Motor neuron (in vitro differentiated cells): ENCODE measurements at regions not wholly inside any gene's neighbourhood (a gene's known extent, or its start where the extent isn't known, plus 50 kb on each side); places are given as distances from the start of the nearest gene placed in this dataset.

Experiments used
- ATAC-seq, 8 experiments: fragments of 200-7000 bp; cut with Tn5 transposase; replicated peaks in 6 of 8; 2 replicates each; pipeline ENCODE4 v1.8.0; 2021; ENCODE audit warnings: mild to moderate bottlenecking in 8 of 8, moderate library complexity in 8 of 8
- H3K27ac ChIP-seq, 2 donors: fragments of 250-450 bp; sonication (Bioruptor Pico); 2 replicates each; pipeline ENCODE4 v1.9.0; 2021; ENCODE audit warnings: antibody characterized with exemption in 2 of 2, mild to moderate bottlenecking in 2 of 2, moderate library complexity in 1 of 2
- H3K4me1 ChIP-seq, 2 donors: fragments of 250-450 bp; sonication (Bioruptor Pico); replicated peaks in 1 of 2; 2 replicates each; pipeline ENCODE4 v1.6.1; 2021; ENCODE audit warnings: antibody characterized with exemption in 2 of 2, mild to moderate bottlenecking in 2 of 2, moderate library complexity in 1 of 2
- H3K4me3 ChIP-seq, 5 donors: fragments of 250-450 bp; sonication (Bioruptor Pico); 2 replicates each; pipeline ENCODE4 v1.9.0; 2021; ENCODE audit warnings: antibody characterized with exemption in 5 of 5, mild to moderate bottlenecking in 5 of 5, moderate library complexity in 4 of 5
- WGBS, 10 experiments: fragments of 450-650 bp; shearing (Covaris generic); methylation state at CpG; one replicate each; pipeline ENCODE4 v1.0.0; 2022; 5-methylcytosine and 5-hydroxymethylcytosine counted together
- in situ Hi-C, 9 experiments: fragments of 400-800 bp; cut with MboI; loops; one replicate each; pipeline ENCODE4 v1.15.0; 2021; ENCODE audit warnings: low sequenced_read_pairs in 9 of 9, low pct_unique_long_range_greater_than_20kb in 2 of 9; ENCODE audit not compliant: unreplicated experiment in 9 of 9

- in situ Hi-C loops: no loop called here
- Histone ChIP-seq H3K4me1 (no peaks in the 10 kb centered on the region), H3K4me3 (no peak overlapping the region), H3K27ac (no peak overlapping the region)
- no peak for ATAC-seq
- 6 to 100% (median 79%) methylated on average over 1 to 2 of the region's 2 CpGs; no CpG with 5 or more reads in 6 of the 10 experiments for WGBS, 10 experiments
Observed at GRCh38 chr10:83698899-83699298, 440.4 kb upstream of the GHITM start.

- ATAC-seq: no peak
- in situ Hi-C loops: no loop called here
- Histone ChIP-seq H3K4me3 (no peak overlapping the region), H3K4me1 (no peaks in the 10 kb centered on the region), H3K27ac (no peak overlapping the region)
- WGBS, 10 experiments: 6 to 93% (median 78%) methylated on average over 3 of the region's 3 CpGs; no CpG with 5 or more reads in 6 of the 10 experiments
Observed at GRCh38 chr10:83701799-83702198, 437.5 kb upstream of the GHITM start.

- H3K4me1 ChIP-seq: no peaks in the 10 kb centered on the region
- H3K4me3 ChIP-seq: no peak overlapping the region
- WGBS, 10 experiments: 0 to 84% (median 55%) methylated on average over 1 to 3 of the region's 3 CpGs; no CpG with 5 or more reads in 2 of the 10 experiments
- no peak overlapping the region for H3K27ac ChIP-seq
- ATAC-seq: no peak
- in situ Hi-C loops: no loop called here
Observed at GRCh38 chr10:83702731-83703130, 436.6 kb upstream of the GHITM start.

GRCh38 chr10:83706120-83706519 is 433.2 kb upstream of the GHITM start:
- in situ Hi-C loops: no loop called here
- Histone ChIP-seq H3K27ac (no peak overlapping the region), H3K4me3 (no peak overlapping the region), H3K4me1 (no peaks in the 10 kb centered on the region)
- WGBS, 10 experiments: 0 to 75% (median 10%) methylated on average over 1 of the region's 1 CpG; no CpG with 5 or more reads in 4 of the 10 experiments
- no peak for ATAC-seq

GRCh38 chr10:83706952-83707582 is 432.2 kb upstream of the GHITM start:
- ATAC-seq: no peak
- Histone ChIP-seq H3K4me3 (no peak overlapping the region), H3K27ac (no peak overlapping the region), H3K4me1 (no peaks in the 10 kb centered on the region)
- WGBS, 10 experiments: 6 to 100% (median 70%) methylated on average over 1 to 2 of the region's 2 CpGs
- in situ Hi-C loops: no loop called here

GRCh38 chr10:83713423-83713822 is 425.9 kb upstream of the GHITM start:
- WGBS, 10 experiments: 17 to 100% (median 65%) methylated on average over 1 of the region's 1 CpG; no CpG with 5 or more reads in 1 of the 10 experiments

GRCh38 chr10:83723080-83723479 is 416.2 kb upstream of the GHITM start:
- in situ Hi-C loops: no loop called here
- Histone ChIP-seq H3K27ac (no peak overlapping the region), H3K4me1 (no peaks in the 10 kb centered on the region), H3K4me3 (no peak overlapping the region)
- ATAC-seq: no peak
- 0 to 100% (median 93%) methylated on average over 1 to 2 of the region's 2 CpGs for WGBS, 10 experiments

More at GRCh38 chr10:83713423-83713822, 425.9 kb upstream of the GHITM start:
- Histone ChIP-seq H3K27ac (no peak overlapping the region), H3K4me1 (no peaks in the 10 kb centered on the region), H3K4me3 (no peak overlapping the region)
- no peak for ATAC-seq
- in situ Hi-C loops: no loop called here

GRCh38 chr10:83724471-83725241 is 414.7 kb upstream of the GHITM start:
- WGBS, 10 experiments: 0 to 93% (median 77%) methylated on average over 1 to 5 of the region's 5 CpGs
- in situ Hi-C loops: no loop called here
- Histone ChIP-seq H3K4me1 (no peaks in the 10 kb centered on the region), H3K27ac (no peak overlapping the region), H3K4me3 (no peak overlapping the region)
- ATAC-seq: no peak

- Histone ChIP-seq H3K27ac (no peak overlapping the region), H3K4me3 (no peak overlapping the region), H3K4me1 (no peaks in the 10 kb centered on the region)
- 0 to 100% (median 65%) methylated on average over 1 of the region's 1 CpG; no CpG with 5 or more reads in 4 of the 10 experiments for WGBS, 10 experiments
- in situ Hi-C loops: no loop called here
- no peak for ATAC-seq
Observed at GRCh38 chr10:83725567-83725966, 413.7 kb upstream of the GHITM start.

- in situ Hi-C loops: no loop called here
Observed at GRCh38 chr10:83734278-83734677, 405.0 kb upstream of the GHITM start.

GRCh38 chr10:83736008-83736407 is 403.3 kb upstream of the GHITM start:
- ATAC-seq: no peak
- in situ Hi-C loops: no loop called here
- no peaks in the 10 kb centered on the region for H3K4me1 ChIP-seq
- 0 to 80% (median 28%) methylated on average over 1 of the region's 1 CpG; no CpG with 5 or more reads in 6 of the 10 experiments for WGBS, 10 experiments
- H3K4me3 ChIP-seq: no peak overlapping the region
- H3K27ac ChIP-seq: no peak overlapping the region

More at GRCh38 chr10:83734278-83734677, 405.0 kb upstream of the GHITM start:
- H3K4me1 ChIP-seq: no peaks in the 10 kb centered on the region
- no peak overlapping the region for H3K27ac ChIP-seq
- no peak for ATAC-seq
- H3K4me3 ChIP-seq: no peak overlapping the region

GRCh38 chr10:83750604-83751003 is 388.7 kb upstream of the GHITM start:
- ATAC-seq: no peak
- Histone ChIP-seq H3K4me3 (no peak overlapping the region), H3K27ac (no peak overlapping the region), H3K4me1 (no peaks in the 10 kb centered on the region)
- in situ Hi-C loops: no loop called here

- Histone ChIP-seq H3K4me1 (no peaks in the 10 kb centered on the region), H3K4me3 (no peak overlapping the region), H3K27ac (no peak overlapping the region)
- 10 to 100% (median 88%) methylated on average over 1 to 2 of the region's 2 CpGs; no CpG with 5 or more reads in 4 of the 10 experiments for whole genome bisulfite sequencing, 10 experiments
- no peak for ATAC-seq
- in situ Hi-C loops: no loop called here
Observed at GRCh38 chr10:83753490-83753889, 385.8 kb upstream of the GHITM start.

GRCh38 chr10:83754857-83755256 is 384.5 kb upstream of the GHITM start:
- H3K4me3 ChIP-seq: no peak overlapping the region
- H3K4me1 ChIP-seq: no peaks in the 10 kb centered on the region
- no peak overlapping the region for H3K27ac ChIP-seq
- WGBS, 10 experiments: 0 to 88% (median 50%) methylated on average over 1 of the region's 1 CpG; no CpG with 5 or more reads in 1 of the 10 experiments
- in situ Hi-C loops: no loop called here
- no peak for ATAC-seq
